GM18520 (cell line): ENCODE measurements at regions not wholly inside any gene's neighbourhood (a gene's known extent, or its start where the extent isn't known, plus 50 kb on each side); places are given as distances from the start of the nearest gene placed in this dataset.
"Not testable (repeated sequence)": the region's sequence is repeated elsewhere in the genome, so short reads cannot be mapped to it uniquely, and the experiment has no call there.

Experiments used
- ATAC-seq: cut with Tn5 transposase; IDR thresholded peaks from one replicate; pipeline ENCODE4 v1.9.1; 2021; ENCODE audit not compliant: unreplicated experiment

DNA sequence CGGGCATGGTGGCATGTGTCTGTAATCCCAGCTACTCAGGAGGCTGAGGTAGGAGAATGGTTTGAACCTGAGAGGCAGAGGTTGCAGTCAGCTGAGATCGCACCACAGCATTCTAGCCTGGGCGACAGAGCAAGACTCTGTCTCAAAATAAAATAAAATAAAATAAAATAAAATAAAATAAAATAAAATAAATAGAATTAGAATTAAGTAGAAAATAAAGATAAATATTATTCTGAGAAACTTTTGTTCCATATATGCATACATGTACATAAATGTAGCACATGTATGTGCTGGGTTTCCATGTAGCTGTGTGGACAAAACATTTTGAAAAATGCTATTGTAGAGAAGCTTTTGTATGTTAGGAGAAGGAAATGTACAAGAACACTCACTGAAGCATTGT, 129.4 kb upstream of the VLDLR start:
- ATAC-seq: no peak

DNA sequence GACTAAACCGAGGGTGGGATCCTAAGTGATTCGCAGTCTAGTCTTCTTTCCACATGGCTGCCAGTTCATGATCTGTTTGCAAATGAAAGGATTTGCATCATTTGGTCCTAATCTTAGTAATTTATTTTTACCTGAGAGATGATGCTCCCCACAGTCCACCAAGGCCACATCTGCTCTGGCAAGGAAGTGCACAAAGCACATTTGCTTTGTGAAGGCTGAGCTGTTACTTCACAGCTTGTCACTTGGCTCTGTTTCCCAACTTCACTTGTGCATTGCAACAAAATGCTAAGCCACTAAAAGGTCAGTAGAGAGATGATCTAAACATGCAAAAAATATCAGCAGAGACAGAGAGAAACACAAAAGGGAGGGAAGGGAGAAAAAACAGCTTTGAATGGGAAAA, 128.5 kb upstream of the VLDLR start:
- no peak for ATAC-seq

DNA sequence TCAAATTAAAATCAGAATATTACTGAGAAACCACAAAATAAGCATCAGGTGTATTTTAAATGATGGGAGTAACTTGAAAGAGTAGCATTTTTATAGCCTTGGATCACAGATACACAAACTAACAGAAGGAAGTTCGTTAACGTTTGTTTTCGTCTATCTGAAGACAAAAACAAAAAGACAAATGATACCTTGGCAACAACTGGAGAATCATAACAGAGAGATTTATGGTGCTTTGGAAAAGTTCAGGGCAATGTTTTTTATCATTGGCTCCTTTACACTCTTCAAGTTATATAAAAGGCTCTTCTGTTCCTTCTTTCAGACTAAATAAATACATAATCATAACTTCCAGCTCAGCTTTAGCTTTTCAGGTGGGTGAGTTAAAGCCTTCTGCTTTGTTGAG, 128.1 kb upstream of the VLDLR start:
- ATAC-seq: no peak

DNA sequence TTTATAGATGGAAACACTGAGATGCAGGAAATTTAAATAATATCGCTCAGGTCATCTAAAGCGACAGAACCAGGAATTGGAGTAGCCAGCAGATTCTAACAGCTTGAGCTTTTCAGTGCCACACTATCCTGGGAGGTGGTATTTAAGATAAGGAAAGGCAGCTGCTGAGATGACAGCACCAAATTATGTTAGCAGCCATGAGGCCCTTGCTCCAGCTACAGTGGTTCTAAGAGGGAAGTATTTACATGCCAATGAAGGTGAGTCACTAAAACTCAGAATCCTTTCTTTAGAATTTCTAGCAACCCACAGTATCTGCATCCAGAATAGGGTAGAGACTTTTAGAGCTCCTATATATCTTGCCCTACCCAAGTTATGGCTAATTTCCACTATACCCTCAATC, 127.0 kb upstream of the VLDLR start:
- ATAC-seq: no peak

DNA sequence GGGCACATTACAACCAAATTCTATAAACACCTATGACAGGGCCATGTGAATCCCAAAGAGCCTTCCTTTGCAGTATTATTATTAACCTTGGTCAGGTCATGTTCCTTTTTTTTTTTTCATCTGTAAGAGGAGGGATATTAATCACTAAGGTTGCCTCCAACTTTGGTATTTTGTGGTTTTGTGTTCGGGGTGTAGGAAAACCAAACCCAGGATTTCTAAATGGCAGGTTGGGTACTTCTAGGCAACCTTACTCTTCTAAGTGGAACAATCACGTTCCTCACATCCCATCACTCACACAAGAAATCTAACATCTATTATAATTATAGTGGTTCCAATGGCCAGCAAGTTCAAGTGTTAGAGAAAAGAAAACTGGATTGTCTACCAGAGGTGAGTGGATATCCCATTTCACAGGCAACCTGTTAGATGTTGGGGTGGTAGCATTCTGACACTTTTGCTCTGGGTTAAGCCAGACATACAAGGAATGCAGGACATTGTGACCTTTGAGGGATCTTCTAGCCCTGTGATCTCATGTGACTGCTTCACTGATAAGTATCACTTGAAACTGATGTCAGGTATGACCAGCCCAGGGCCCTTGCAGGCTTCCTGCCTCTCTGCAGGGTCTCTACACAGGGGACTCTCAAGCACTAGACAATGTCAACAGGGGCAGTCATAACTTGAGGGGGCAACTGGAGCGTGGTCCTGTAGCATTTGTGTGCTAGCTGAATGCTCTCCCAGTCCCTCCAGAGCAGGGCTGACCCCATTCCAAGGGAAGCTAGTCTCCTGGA, 126.2 kb upstream of the VLDLR start:
- ATAC-seq: no peak

DNA sequence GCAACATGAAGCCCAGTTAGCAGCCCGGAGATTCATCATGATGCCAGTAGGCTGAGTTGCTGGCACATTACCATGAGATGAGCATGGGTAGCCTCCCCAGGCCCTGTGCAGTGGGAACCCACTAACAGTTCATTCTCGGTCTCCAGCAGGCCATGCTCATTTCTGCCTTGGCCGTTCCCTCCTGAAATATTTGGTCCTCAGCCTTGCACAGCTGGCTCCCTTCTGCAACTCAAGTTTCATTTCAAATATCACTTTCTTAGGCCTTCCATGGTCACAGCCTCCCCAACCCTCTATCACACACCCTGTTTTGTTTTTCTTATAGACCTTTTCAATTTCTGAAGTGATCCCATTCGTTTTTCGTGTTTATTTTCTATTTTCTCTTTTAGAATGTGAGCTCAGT, 125.4 kb upstream of the VLDLR start:
- no peak for ATAC-seq

DNA sequence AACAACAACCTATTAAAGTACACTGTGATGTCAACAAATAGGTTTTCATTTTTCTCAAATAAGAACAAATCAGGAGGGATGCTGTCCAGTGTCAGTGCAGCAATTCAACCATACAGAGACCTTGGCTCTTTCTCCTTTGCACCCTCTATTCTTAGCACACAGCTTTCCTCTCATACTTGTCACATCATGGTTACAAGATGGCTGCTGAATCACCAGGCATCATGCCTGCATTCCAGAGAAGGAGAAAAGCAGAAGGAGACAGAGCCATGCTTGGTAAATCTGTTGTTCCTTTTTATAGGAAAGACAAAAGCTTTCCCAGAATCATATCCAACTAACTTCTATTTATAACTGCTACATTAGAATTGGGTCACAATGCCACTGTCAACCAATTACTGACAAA, 124.7 kb upstream of the VLDLR start:
- ATAC-seq: no peak

DNA sequence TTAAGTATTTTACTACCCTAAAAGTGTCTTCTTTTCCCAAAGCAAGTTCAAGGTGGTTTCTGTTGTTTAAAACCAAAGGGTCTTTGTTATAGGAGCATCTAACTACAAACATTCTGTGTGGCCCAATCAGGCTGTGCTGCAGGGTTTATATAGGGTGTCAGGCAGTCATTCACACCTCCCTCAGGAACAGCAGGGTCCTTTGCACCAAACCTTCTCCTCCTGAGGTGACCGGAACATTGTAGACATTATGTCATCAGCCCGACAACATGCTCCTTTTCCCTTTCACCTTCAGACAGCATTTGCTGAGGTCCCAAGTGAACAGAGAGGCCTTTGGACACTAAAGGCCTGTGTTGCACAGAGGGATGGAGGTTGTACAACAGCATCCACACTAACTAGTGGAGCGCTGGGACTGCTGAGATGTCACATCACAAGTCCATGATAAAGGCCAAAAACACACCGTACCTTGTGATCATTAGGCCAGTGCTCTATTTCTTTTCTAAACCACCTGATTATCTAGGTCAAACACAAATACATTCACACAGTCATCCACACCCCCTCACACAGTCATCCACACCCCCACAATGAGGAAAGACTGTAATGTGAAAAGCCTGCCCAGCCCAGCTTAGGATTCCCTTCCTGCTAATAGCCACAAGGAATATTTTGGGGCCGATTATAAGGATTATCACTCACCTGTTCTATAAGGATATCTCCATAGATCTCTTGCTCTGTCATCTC, 123.8 kb upstream of the VLDLR start:
- ATAC-seq: no peak

DNA sequence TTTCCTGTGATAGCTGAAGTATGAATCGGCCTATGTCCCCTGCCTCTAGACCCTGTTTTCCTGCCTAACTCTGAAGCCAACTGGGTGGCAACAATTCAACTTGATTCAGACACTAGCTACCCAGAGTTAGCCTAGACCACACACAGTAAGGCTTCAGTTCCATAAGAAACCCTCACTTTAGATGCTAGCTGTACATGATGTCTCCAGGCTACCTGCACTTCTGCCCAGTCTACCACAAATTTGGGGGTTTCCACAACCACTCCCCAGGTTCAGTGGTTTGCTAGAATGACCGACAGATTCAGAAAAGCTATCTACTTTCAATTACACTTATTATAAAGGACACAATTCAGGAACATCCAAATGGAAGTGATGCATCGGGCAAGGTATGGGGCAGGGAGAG, 119.4 kb upstream of the VLDLR start:
- ATAC-seq: no peak

DNA sequence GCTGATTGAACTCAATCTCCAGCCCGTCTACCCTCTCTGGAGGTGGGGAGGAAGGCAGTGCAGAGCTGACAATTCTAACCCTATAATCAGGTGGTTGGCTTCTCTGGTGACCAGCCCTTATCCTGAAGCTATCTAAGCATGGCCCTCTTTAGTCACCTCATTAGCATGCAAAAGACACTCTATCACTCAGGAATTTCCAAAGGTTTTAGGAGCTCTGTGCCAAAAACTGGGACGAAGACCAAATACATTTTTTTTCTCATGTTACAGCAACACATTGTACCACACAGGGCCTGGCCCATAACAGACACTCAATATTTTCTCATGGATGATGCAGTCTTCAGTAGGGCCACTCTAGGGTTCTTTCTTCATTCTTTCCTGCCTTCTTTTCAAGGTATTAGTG, 118.8 kb upstream of the VLDLR start:
- no peak for ATAC-seq

DNA sequence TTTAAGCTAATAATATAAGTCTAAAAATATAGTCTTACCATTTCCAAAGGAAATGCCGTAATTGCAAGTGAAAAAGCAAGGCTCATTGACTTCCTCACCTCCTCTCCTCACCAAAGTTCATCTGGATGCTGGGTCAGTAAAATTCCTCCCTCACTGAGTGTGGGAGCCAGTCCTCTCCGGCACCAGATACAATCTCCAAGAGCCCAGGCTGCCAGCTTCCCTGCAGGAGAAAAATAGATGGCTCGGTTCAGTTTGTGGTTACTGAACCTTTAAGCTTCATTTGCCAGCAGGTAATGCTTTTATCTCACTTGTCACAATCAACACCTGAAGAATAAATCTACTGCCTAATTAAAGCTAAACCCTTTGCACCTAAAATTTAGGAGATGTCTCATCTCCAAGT, 115.3 kb upstream of the VLDLR start:
- ATAC-seq: no peak

DNA sequence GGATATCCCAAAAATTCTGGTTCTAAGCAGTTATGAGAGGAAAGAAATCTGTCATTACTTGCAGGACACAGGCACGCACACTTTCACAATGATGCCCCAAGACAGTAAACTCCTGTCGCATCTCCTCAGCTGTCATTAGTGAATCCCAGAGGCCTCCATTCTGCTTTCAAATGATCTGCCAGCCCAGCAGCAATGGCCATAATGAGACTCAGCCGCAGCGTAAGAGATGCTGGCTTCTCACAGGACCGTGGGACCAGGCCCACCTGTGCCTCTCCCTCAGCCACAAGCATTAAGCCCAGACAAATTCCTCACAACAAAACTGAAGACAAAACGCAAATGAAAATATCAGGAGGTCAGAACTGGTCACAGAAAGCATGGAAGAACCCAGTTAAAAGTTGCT, 98.0 kb upstream of the VLDLR start:
- ATAC-seq: no peak

DNA sequence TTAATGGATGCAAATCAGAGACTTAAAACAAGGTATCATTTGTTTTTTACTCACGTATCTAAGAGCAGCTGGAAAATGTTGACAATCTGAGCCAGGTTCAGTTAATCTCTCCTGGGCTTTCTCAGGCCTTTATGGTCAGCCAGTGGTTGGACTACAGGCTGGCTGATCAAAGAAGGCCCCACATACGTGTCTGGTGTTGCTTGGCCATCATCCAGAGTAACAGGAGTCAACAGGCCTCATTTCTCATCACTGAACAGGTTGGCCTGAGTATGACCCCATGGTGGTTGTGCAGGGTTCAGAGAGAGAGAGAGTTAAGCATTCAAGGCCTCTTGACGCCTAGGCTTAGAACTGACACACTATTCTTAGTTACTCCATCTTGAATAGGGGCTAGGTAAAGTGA, 97.0 kb upstream of the VLDLR start:
- no peak for ATAC-seq

DNA sequence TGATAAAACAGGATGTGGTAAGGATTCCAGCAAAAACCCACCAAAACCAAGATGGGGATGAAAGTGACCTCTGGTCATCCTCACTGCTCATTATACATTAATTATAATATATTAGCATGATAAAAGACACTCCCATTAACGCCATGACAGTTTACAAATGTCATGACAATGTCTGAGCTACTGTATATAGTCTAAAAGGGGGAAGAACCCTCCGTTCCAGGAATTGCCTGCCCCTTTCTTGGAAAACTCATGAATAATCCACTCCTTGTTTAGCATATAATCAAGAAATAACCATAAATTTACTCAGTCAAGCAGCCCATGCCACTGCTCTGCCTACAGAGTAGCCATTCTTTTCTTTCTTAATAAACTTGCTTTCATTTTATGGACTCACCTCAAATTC, 96.4 kb upstream of the VLDLR start:
- no peak for ATAC-seq

DNA sequence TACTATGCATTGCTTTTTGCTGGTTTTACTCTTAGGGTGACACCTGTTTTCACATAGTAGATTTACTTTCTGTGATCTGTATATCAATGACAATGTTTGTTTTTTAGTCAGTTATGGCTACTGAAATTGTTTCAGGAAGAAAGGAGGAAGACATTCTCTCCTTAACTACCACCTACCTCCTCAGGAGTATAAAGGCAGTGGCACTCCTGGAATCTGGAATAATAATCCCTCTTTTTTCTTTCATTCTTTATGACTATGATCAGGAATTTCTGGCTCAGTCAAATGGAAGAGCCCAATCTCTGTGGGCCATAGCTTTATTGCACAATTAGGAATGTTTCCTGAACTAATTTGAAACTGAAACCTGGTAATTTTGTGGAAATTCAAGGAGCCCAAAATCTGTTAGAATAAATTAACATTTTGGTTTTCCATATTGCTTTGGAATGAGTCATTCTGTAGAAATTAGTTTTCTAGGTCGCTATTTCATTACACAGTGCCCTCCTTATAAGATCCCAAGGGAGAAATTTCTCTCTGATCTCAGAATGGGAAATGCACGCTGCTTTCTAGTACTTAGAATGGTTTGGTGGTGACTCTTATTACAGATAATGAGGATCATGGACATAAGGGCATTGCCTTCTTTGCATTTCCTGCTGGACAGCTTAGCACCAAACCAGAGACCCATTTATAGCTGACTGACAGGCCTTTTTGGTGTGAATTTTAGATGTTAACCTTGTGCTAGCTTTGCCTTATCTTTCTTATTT, 95.3 kb upstream of the VLDLR start:
- ATAC-seq: no peak

DNA sequence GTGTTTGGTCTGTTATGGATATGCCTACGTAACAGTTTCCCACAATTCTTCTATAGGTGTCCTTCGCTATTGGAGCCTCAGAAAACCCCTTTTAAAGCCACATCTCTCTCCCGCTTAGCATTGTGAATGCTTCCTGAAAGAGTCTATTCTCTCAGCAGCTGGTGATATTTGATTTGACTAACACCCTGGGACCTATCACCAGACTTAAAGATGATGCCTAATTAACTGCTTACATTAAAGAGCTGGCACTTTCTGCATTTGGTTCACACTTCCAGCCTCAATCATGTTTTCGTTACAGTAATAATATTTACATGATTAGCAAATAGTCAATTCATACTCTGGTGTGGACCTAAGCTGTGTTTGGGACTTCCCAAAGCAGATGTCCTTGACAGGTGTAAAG, 90.1 kb upstream of the VLDLR start:
- no peak for ATAC-seq

DNA sequence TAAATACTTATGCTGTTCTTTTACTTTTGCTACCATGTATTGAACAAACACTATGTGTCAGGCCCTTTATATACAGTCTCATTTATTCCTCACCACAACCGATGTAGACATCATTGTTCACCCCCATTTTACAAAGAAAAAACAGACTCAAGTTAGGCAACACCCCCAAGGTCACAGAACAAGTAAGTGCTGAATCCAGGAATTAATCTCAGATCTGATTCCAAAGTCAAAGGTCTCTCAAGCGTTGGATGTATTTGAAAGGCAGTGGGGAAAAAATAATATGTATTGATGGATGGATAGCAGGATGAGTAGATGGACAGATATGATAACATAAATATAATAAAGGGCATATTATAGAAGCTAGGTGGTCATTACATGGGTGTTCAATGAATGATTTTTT, 85.1 kb upstream of the VLDLR start:
- no peak for ATAC-seq

DNA sequence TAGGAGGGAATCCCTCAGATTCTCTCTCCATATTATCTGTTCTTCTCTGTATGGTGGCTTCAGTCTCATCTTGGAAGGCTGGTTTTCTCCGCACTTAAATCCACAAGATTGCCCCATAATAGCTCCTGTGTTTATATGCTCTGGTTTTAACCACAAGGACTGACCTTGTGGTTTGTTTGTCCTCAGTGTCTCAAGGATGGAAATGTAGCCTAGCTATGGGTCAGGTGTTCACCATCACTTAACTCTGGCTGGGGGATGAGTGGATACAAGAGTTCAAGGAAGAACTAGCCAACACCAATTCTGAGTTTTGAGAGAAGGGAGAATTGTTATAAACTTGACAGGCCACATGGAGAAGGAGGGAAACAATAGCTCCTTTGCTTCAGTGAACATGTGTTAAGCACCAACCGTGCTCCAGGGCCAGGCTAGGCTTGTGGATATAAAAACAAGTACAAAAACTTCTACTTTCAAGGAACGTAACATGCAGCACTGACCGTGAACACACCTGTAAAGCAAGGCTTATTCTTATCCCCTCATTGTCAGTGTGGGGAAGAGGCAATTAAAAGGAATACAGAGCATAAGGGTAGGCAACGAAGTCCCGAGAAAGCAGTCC, 75.6 kb upstream of the VLDLR start:
- ATAC-seq: no peak

DNA sequence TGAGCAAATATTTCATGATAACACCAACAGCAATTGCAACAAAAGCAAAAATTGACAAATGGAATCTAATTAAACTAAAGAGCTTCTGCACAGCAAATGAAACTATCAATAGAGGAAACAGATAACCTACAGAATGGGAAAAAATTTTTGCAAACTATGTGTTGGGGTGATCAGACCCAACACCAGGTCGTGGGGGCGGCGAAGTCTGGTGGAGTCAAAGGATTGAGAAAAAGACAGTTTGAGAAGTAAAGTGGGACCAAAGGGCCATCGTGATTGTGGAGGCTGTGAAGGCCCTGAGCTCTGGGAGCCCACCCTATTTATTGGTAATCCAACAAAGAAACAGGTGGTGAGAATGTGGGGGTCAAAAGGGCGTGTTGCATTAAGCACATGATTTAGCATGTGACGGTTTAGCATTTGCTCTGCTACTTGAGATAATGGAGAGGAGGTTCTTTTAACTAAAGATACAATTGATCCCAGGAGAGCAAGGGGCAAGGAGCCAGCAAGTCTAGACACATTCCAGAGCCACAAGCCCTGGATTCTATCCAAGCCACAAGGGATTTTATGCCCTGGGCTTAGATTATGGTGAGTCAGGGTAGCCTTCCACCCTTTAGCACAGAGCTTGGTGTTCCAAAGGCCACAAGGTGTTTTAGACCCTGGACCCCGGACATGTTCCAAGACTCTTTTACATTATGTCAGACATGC, 65.5 kb upstream of the VLDLR start:
- ATAC-seq: not testable (repeated sequence)

DNA sequence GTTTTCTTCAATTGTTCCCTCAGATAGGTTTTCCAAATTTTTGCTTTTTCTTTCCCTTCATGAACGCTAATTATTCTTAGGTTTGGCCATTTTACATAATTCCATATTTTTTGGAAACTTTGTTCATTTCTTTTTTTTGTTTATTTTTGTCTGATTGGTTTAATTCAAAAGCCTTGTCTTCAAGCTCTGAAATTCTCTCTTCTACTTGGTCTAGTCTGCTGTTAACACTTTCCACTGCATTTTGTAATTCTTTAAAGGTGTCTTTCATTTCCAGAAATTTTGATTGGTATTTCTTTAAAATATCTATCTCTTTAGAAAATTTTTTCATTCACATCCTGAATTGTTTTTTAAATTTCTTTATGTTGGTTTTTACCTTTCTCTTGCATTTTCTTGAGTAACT, 63.9 kb upstream of the VLDLR start:
- no peak for ATAC-seq
